LNCaP clone FGC (cell line): ENCODE measurements at regions not wholly inside any gene's neighbourhood (a gene's known extent, or its start where the extent isn't known, plus 50 kb on each side); places are given as distances from the start of the nearest gene placed in this dataset.

ENCODE experiments used
- DNase-seq: peaks from one replicate; pipeline ENCODE4 v3.0.0-alpha.2; 2011; ENCODE audit warnings: low read depth
- H3K4me3 ChIP-seq: 2 replicates; pipeline ENCODE4 v1.5.1; 2011; ENCODE audit warnings: mild to moderate bottlenecking, low read depth, low read length, control low read depth
- CTCF ChIP-seq: IDR thresholded peaks from 2 replicates; pipeline ENCODE4 v1.5.1; 2012; ENCODE audit warnings: mild to moderate bottlenecking; ENCODE audit not compliant: control insufficient read depth, insufficient read depth; ENCODE audit errors: extremely low read depth

GRCh38 chr9:86753836-86754235, 193.5 kb downstream of the GAS1 start:
- DNase-seq: no peak
- H3K4me3 ChIP-seq: no peak overlapping the region
- TF ChIP-seq CTCF: no peak

GRCh38 chr9:86752733-86753132, 194.6 kb downstream of the GAS1 start:
- no peak for TF ChIP-seq CTCF
- H3K4me3 ChIP-seq: no peak overlapping the region
- no peak for DNase-seq

- DNase-seq: no peak
- TF ChIP-seq CTCF: no peak
- no peak overlapping the region for H3K4me3 ChIP-seq
These were observed 195.3 kb downstream of the GAS1 start for GRCh38 chr9:86751956-86752355.

GRCh38 chr9:86751207-86751606, 196.1 kb downstream of the GAS1 start:
- DNase-seq: no peak
- no peak for TF ChIP-seq CTCF
- no peak overlapping the region for H3K4me3 ChIP-seq

- H3K4me3 ChIP-seq: no peak overlapping the region
- no peak for TF ChIP-seq CTCF
- DNase-seq: no peak
These were observed 197.4 kb downstream of the GAS1 start for GRCh38 chr9:86749894-86750255.

- no peak for DNase-seq
These were observed 198.0 kb downstream of the GAS1 start for GRCh38 chr9:86749161-86749893.

More at GRCh38 chr9:86749161-86749893, 198.0 kb downstream of the GAS1 start:
- no peak overlapping the region for H3K4me3 ChIP-seq
- TF ChIP-seq CTCF: no peak
